Breast epithelium (tissue), 3 donors: ENCODE measurements at regions not wholly inside any gene's neighbourhood (a gene's known extent, or its start where the extent isn't known, plus 50 kb on each side); places are given as distances from the start of the nearest gene placed in this dataset.

ENCODE experiments used
- CTCF ChIP-seq, 3 donors: fragments of 450-650 bp; IDR thresholded peaks; one replicate each; pipeline ENCODE4 v1.5.1; 2016 to 2017; ENCODE audit warnings: antibody characterized with exemption in 3 of 3, mild to moderate bottlenecking in 3 of 3, moderate library complexity in 3 of 3
- POLR2A ChIP-seq: fragments of 450-650 bp; IDR thresholded peaks from one replicate; pipeline ENCODE4 v1.6.1; 2016; ENCODE audit warnings: antibody characterized with exemption, mild to moderate bottlenecking, moderate library complexity

GRCh38 chr4:115228851-115229250 lies 115.4 kb upstream of the NDST4 start:
- no peak for TF ChIP-seq CTCF (IDR thresholded peaks at IDR 0.05)
- no peak for TF ChIP-seq POLR2A
